HG03520 (cell line): ENCODE measurements at regions not wholly inside any gene's neighbourhood (a gene's known extent, or its start where the extent isn't known, plus 50 kb on each side); places are given as distances from the start of the nearest gene placed in this dataset.
"Not testable (repeated sequence)": the region's sequence is repeated elsewhere in the genome, so short reads cannot be mapped to it uniquely, and the experiment has no call there.

ENCODE experiments used
- ATAC-seq: cut with Tn5 transposase; IDR thresholded peaks from one replicate; pipeline ENCODE4 v1.9.1; 2021; ENCODE audit warnings: mild to moderate bottlenecking, moderate library complexity; ENCODE audit not compliant: unreplicated experiment

GRCh38 chr22:47409539-47410275 is 647.3 kb downstream of the TBC1D22A start:
- ATAC-seq, result no peak

- no peak for ATAC-seq
Observed at GRCh38 chr22:47408409-47408808, 646.0 kb downstream of the TBC1D22A start.

- no peak for ATAC-seq
Observed at GRCh38 chr22:47407461-47408025, 645.1 kb downstream of the TBC1D22A start.

- ATAC-seq, result no peak
Observed at GRCh38 chr22:47406896-47407295, 644.4 kb downstream of the TBC1D22A start.

- ATAC-seq, result no peak
Observed at GRCh38 chr22:47406180-47406834, 643.9 kb downstream of the TBC1D22A start.

GRCh38 chr22:47405222-47405621 is 642.8 kb downstream of the TBC1D22A start:
- not testable (repeated sequence) for ATAC-seq

GRCh38 chr22:47402876-47403525 is 640.6 kb downstream of the TBC1D22A start:
- no peak for ATAC-seq

GRCh38 chr22:47401976-47402770 is 639.7 kb downstream of the TBC1D22A start:
- ATAC-seq, result no peak

GRCh38 chr22:47401592-47401898 is 639.1 kb downstream of the TBC1D22A start:
- ATAC-seq, result no peak

- ATAC-seq, result no peak
Observed at GRCh38 chr22:47400701-47401591, 638.5 kb downstream of the TBC1D22A start.

- ATAC-seq, result not testable (repeated sequence)
Observed at GRCh38 chr22:47400131-47400530, 637.7 kb downstream of the TBC1D22A start.

GRCh38 chr22:47398921-47399790 is 636.7 kb downstream of the TBC1D22A start:
- no peak for ATAC-seq

GRCh38 chr22:47398491-47398890 is 636.0 kb downstream of the TBC1D22A start:
- no peak for ATAC-seq

- no peak for ATAC-seq
Observed at GRCh38 chr22:47397673-47398072, 635.2 kb downstream of the TBC1D22A start.

GRCh38 chr22:47396515-47396914 is 634.1 kb downstream of the TBC1D22A start:
- ATAC-seq, result no peak

GRCh38 chr22:47396105-47396504 is 633.7 kb downstream of the TBC1D22A start:
- ATAC-seq, result no peak

GRCh38 chr22:47395481-47395880 is 633.0 kb downstream of the TBC1D22A start:
- no peak for ATAC-seq

- no peak for ATAC-seq
Observed at GRCh38 chr22:47394504-47395440, 632.3 kb downstream of the TBC1D22A start.
